Astrocyte of the spinal cord (primary cell): ENCODE measurements at regions not wholly inside any gene's neighbourhood (a gene's known extent, or its start where the extent isn't known, plus 50 kb on each side); places are given as distances from the start of the nearest gene placed in this dataset.

Source experiments
- DNase-seq: peaks from one replicate; pipeline ENCODE4 v3.0.0; 2011; ENCODE audit warnings: low read depth, low spot score
- H3K4me3 ChIP-seq: 2 replicates; pipeline ENCODE4 v1.5.1; 2011; ENCODE audit warnings: low read depth, mild to moderate bottlenecking, low read length, moderate library complexity
- in situ Hi-C: cut with HindIII; loops from 2 replicates; pipeline ENCODE4 v1.10.0; 2017; ENCODE audit warnings: low sequenced_read_pairs
- TF ChIP-seq, protein P1 (sequence below): IDR thresholded peaks from 2 replicates; pipeline ENCODE4 v1.5.1; 2012; ENCODE audit warnings: low read depth, mild to moderate bottlenecking, low read length, inconsistent platforms

DNA sequence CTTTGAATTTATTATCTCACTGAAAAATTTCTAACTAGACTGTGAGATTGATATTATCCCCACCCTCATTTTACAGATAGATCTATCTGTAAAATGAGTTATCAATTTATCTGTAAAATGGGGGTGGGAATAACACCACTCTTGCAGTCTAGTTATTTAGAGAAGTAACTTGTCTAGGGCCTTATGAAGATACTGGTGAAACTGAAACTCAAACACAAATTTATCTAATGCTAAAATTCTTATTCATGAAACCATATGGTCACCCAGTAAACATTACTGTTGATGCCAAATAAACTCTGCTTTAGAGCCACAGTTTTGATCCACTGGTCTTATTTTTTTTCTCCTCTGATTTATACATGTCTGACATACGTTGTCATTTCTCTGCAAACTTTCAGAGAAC lies 52.1 kb upstream of the SMIM36 start:
- TF ChIP-seq, protein P1, sequence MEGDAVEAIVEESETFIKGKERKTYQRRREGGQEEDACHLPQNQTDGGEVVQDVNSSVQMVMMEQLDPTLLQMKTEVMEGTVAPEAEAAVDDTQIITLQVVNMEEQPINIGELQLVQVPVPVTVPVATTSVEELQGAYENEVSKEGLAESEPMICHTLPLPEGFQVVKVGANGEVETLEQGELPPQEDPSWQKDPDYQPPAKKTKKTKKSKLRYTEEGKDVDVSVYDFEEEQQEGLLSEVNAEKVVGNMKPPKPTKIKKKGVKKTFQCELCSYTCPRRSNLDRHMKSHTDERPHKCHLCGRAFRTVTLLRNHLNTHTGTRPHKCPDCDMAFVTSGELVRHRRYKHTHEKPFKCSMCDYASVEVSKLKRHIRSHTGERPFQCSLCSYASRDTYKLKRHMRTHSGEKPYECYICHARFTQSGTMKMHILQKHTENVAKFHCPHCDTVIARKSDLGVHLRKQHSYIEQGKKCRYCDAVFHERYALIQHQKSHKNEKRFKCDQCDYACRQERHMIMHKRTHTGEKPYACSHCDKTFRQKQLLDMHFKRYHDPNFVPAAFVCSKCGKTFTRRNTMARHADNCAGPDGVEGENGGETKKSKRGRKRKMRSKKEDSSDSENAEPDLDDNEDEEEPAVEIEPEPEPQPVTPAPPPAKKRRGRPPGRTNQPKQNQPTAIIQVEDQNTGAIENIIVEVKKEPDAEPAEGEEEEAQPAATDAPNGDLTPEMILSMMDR, result no peak
- DNase-seq, result no peak
- in situ Hi-C loops, result no loop called here
- H3K4me3 ChIP-seq, result no peak overlapping the region

DNA sequence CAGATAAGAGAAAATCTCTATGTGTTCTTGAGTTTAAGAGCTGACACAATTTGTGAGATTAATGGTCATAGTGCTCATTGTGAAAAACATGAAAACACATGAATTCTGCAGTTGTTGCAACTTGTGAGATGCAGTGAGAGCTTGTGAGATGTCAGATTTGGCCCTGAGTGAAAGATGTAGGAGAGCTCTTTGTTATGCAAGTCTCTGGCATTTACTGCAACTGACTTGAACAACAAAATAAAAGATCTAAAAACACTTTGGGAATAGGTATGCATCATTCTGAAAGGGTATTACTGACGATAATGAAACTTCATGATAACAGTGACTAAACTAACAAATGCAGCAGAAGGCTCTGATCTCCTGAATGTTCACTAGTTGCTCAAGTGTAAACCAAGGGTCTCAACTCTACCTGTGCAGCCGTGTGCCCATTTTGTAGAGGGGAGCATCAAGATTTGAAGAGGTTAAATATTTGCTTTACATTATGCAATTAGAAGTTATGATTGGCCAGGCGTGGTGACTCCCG lies 50.8 kb upstream of the SMIM36 start:
- in situ Hi-C loops, result no loop called here
- TF ChIP-seq, protein P1, result no peak
- no peak for DNase-seq
- no peak overlapping the region for H3K4me3 ChIP-seq

DNA sequence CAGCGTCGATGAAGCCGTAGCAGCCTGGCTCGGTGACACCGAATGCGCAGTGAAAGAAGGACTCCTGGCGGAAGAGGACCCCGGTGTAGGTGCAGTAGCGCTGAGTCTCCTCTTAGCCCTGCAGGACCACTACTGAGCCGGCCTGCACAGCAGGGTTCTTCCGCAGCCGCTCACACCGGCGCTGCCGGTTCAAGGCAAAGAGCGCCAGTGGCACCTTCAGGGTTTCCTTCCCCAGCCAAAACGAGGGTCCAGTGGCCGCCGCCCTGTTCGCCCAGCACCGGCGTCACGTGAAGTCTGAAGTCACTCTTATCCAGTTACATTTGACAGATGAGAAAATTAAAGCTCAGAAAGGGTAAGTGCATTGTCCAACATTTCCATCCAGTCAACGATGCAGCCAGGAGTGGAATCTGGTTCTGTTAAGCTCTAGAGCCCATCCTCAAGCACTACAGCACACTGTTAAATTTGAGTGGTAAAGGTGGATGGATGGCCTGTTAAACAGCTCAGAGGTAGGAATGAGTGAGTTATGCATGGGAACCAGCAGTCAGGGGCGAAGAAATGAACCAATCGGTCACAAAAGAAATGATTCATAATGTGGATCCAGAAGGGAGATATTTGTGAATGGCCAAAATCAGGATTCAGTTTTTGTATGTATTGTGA lies 50.2 kb upstream of the SMIM36 start:
- TF ChIP-seq, protein P1, result no peak
- DNase-seq, result no peak
- in situ Hi-C loops, result no loop called here
- no peak overlapping the region for H3K4me3 ChIP-seq
